Keratinocyte (primary cell): ENCODE measurements at regions not wholly inside any gene's neighbourhood (a gene's known extent, or its start where the extent isn't known, plus 50 kb on each side); places are given as distances from the start of the nearest gene placed in this dataset.

Experiments
- DNase-seq: peaks from one replicate; pipeline ENCODE4 v3.0.0-alpha.2; 2011; ENCODE audit warnings: low read depth, missing footprints, low spot score
- FAIRE-seq: peaks from 2 replicates; lab custom pipeline; 2011; peaks lifted over from hg19 to GRCh38; lab: Jason Lieb, UNC
- H2AFZ ChIP-seq: 2 replicates; pipeline ENCODE4 v1.6.0; 2012; ENCODE audit warnings: low read length, control low read depth, inconsistent platforms; ENCODE audit not compliant: control insufficient read depth
- H3K27ac ChIP-seq: 2 replicates; pipeline ENCODE4 v1.5.1; 2011; ENCODE audit warnings: low read length; ENCODE audit not compliant: control insufficient read depth, insufficient read depth
- H3K27me3 ChIP-seq: 3 replicates; pipeline ENCODE4 v1.6.0; 2011; ENCODE audit warnings: low read length; ENCODE audit not compliant: control insufficient read depth, insufficient read depth; ENCODE audit errors: extremely low read depth
- H3K36me3 ChIP-seq, 2 experiments: 2 replicates in 1 of 2; 3 replicates in 1 of 2; pipeline ENCODE4 v1.5.1; 2011; ENCODE audit warnings: low read length in 2 of 2, mild to moderate bottlenecking in 1 of 2; ENCODE audit not compliant: control insufficient read depth in 2 of 2, insufficient read depth in 2 of 2; ENCODE audit errors: extremely low read depth in 1 of 2
- H3K4me1 ChIP-seq: 3 replicates; pipeline ENCODE4 v1.5.1; 2011; ENCODE audit warnings: low read length; ENCODE audit not compliant: control insufficient read depth, insufficient read depth; ENCODE audit errors: extremely low read depth
- H3K4me2 ChIP-seq: 3 replicates; pipeline ENCODE4 v1.6.0; 2011; ENCODE audit warnings: low read depth, low read length; ENCODE audit not compliant: control insufficient read depth, insufficient read depth; ENCODE audit errors: extremely low read depth
- H3K4me3 ChIP-seq, 3 experiments: fragments of 200-600 bp in 1 of 3; sonication (generic) in 1 of 3; 2 replicates in 2 of 3; 3 replicates in 1 of 3; pipeline ENCODE4 v1.5.1; 2011 to 2016; ENCODE audit warnings: low read length in 3 of 3, mild to moderate bottlenecking in 3 of 3, control low read depth in 2 of 3, inconsistent platforms in 1 of 3, low read depth in 1 of 3, mixed read lengths in 1 of 3, mixed run types in 1 of 3, moderate library complexity in 1 of 3; ENCODE audit not compliant: control insufficient read depth in 2 of 3, insufficient read depth in 2 of 3; ENCODE audit errors: extremely low read depth in 1 of 3
- H3K79me2 ChIP-seq: 2 replicates; pipeline ENCODE4 v1.6.0; 2012; ENCODE audit warnings: low read length; ENCODE audit not compliant: control insufficient read depth, insufficient read depth
- H3K9ac ChIP-seq: 3 replicates; pipeline ENCODE4 v1.6.0; 2011; ENCODE audit warnings: low read length; ENCODE audit not compliant: control insufficient read depth, insufficient read depth; ENCODE audit errors: extremely low read depth
- H3K9me1 ChIP-seq: 3 replicates; pipeline ENCODE4 v1.6.0; 2011; ENCODE audit warnings: low read length; ENCODE audit not compliant: control insufficient read depth, insufficient read depth; ENCODE audit errors: extremely low read depth
- H3K9me3 ChIP-seq: 2 replicates; pipeline ENCODE4 v1.5.1; 2012; ENCODE audit warnings: low read depth, low read length; ENCODE audit not compliant: control insufficient read depth
- H4K20me1 ChIP-seq: 3 replicates; pipeline ENCODE4 v1.6.0; 2011; ENCODE audit warnings: low read length; ENCODE audit not compliant: control insufficient read depth, insufficient read depth; ENCODE audit errors: extremely low read depth
- EZH2 ChIP-seq: IDR thresholded peaks from one replicate; pipeline ENCODE4 v1.6.1; 2012; ENCODE audit warnings: inconsistent platforms, mild to moderate bottlenecking, low read length, moderate library complexity
- dilution Hi-C: fragments of 300-500 bp; cut with MboI; formaldehyde crosslinking; loops from one replicate; pipeline ENCODE4 v1.7.0; 2020; ENCODE audit warnings: low sequenced_read_pairs; ENCODE audit not compliant: extremely low pct_ligation_motif_present
- TF ChIP-seq, protein P1 (sequence below), 3 experiments: IDR thresholded peaks in 1 of 3; conservative IDR thresholded peaks in 1 of 3; optimal IDR thresholded peaks in 1 of 3; 2 replicates in 2 of 3; 3 replicates in 1 of 3; pipeline versions ENCODE3 to v1.5.1; 2011; ENCODE audit warnings: low read length in 3 of 3, mild to moderate bottlenecking in 3 of 3, moderate library complexity in 2 of 3, control low read depth in 1 of 3, inconsistent platforms in 1 of 3; ENCODE audit not compliant: insufficient read depth in 2 of 3; ENCODE audit errors: extremely low read depth in 1 of 3

DNA sequence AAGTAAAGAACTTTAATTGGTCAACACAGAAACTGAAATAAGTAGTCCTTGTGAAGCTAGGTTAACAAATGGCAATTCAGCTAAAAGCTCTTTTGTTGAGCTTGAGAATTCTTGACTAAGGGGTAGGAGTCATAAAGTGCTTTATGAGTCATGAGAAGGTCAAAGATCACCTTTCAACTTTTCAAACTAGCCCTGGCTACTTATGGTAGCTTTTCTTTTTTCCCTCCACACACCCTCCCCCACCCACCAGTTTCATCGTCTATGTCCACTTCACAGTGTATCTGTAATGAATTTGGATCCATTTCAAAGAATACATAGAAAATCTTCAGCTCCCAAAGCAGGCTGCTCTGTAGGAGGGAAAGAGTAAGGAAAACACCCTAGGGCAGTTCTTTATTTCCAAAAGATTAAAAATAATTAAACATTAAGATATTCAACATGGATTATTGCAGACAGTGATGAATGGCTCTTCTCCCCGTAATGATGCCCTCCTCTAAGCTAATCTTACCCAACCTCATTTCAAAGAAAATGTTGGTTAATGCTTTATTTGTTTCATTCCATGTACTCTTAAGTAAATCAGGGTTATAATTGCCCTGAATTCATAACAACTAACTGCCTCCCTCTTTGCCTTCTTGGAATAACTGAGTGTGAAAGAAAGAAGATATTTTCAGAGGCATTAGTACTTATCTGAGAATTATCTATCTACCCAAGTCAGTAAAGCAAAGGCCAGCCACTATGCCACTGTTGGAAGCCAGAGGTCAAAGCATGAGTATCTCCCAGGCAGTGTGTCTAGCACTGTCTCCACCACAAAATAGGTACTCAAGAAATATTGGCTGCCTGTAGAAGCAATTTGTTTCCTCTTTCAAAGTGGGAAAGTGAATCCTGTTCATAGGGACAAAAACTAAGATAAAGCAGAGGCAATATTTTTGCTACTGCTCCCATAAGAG lies 290.6 kb downstream of the PIK3R1 start:
- Histone ChIP-seq H3K9me1 (no peaks in the 10 kb centered on the region), H3K4me2 (no peak overlapping the region), H3K9ac (no peak overlapping the region), H4K20me1 (no peaks in the 10 kb centered on the region), H3K27me3 (no peaks in the 10 kb centered on the region), H3K4me3 (no peak overlapping the region), H3K36me3 (no peaks in the 10 kb centered on the region), H3K9me3 (no peaks in the 10 kb centered on the region), H3K4me1 (no peaks in the 10 kb centered on the region), H3K79me2 (no peaks in the 10 kb centered on the region), H3K27ac (no peak overlapping the region), H2AFZ (no peak overlapping the region)
- DNase-seq (no peak), FAIRE-seq (no peak)
- TF ChIP-seq, protein P1, sequence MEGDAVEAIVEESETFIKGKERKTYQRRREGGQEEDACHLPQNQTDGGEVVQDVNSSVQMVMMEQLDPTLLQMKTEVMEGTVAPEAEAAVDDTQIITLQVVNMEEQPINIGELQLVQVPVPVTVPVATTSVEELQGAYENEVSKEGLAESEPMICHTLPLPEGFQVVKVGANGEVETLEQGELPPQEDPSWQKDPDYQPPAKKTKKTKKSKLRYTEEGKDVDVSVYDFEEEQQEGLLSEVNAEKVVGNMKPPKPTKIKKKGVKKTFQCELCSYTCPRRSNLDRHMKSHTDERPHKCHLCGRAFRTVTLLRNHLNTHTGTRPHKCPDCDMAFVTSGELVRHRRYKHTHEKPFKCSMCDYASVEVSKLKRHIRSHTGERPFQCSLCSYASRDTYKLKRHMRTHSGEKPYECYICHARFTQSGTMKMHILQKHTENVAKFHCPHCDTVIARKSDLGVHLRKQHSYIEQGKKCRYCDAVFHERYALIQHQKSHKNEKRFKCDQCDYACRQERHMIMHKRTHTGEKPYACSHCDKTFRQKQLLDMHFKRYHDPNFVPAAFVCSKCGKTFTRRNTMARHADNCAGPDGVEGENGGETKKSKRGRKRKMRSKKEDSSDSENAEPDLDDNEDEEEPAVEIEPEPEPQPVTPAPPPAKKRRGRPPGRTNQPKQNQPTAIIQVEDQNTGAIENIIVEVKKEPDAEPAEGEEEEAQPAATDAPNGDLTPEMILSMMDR (optimal IDR thresholded peaks at IDR 0.05 in 1 of 3, IDR thresholded peaks at IDR 0.05 in 1 of 3, conservative IDR thresholded peaks at IDR 0.05 in 1 of 3; ENCODE audit: extremely low read depth in 1 of 3, insufficient read depth in 2 of 3, low read length in 3 of 3): no peak
- TF ChIP-seq EZH2: no peak
- dilution Hi-C loops: no loop called here

DNA sequence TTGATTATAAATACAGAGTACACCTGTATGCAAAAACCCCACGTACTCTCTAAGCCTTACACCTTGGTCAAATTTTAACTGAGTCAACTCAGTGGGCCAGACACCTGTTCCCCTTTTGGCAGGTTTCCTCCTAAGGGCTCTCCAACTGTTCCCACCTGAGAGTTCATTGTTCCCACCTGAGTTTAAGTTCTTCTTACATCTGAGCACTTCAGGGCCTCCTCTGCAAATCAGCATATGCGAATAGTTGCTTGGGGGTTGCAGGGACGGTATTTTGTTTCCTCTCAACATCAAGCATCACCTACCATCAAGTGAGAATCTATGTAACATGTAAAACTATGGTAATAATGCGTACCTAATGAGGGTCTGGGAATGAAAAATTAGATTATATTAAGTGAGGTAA lies 300.0 kb downstream of the PIK3R1 start:
- FAIRE-seq (no peak), DNase-seq (no peak)
- Histone ChIP-seq H2AFZ (no peak overlapping the region), H3K4me3 (no peak overlapping the region), H3K79me2 (no peaks in the 10 kb centered on the region), H3K36me3 (no peaks in the 10 kb centered on the region), H3K9ac (no peak overlapping the region), H3K27ac (no peak overlapping the region), H3K27me3 (no peaks in the 10 kb centered on the region), H3K4me1 (no peaks in the 10 kb centered on the region), H3K9me1 (no peaks in the 10 kb centered on the region), H3K9me3 (no peaks in the 10 kb centered on the region), H3K4me2 (no peak overlapping the region), H4K20me1 (no peaks in the 10 kb centered on the region)
- dilution Hi-C loops: no loop called here
- TF ChIP-seq, protein P1 (optimal IDR thresholded peaks at IDR 0.05 in 1 of 3, IDR thresholded peaks at IDR 0.05 in 1 of 3, conservative IDR thresholded peaks at IDR 0.05 in 1 of 3; ENCODE audit: extremely low read depth in 1 of 3, insufficient read depth in 2 of 3, low read length in 3 of 3): no peak
- TF ChIP-seq EZH2: no peak
